B cell (primary cell): ENCODE measurements at regions not wholly inside any gene's neighbourhood (a gene's known extent, or its start where the extent isn't known, plus 50 kb on each side); places are given as distances from the start of the nearest gene placed in this dataset.

ENCODE experiments used
- EZH2 ChIP-seq: IDR thresholded peaks from 2 replicates; pipeline ENCODE4 v1.6.1; 2012; ENCODE audit warnings: borderline replicate concordance, low read depth, mild to moderate bottlenecking, moderate library complexity, low read length; ENCODE audit not compliant: insufficient read depth, poor library complexity, severe bottlenecking
- TF ChIP-seq, protein P1 (sequence below): fragments of 200-600 bp; IDR thresholded peaks from one replicate; pipeline ENCODE4 v1.8.0; 2022; ENCODE audit warnings: antibody characterized with exemption, mild to moderate bottlenecking

DNA sequence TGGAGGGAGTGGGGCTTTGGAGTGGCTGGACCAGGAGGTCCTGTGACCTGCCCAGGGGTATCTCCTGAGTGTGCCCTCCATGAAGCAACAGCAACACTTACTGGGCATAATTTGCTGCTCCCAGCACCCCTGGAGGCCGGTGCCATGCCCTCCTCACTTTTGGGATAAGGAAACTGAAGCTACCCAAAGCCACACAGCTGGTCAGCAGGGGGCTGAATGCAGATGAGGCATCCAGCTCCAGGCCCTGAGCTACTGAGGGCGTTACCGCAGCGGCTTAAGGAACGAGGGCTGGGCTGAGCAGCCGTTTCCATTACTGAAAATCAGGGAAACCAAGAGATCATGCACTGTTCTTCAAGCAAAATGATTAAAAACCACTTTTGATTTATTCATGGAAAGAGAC, 408.9 kb downstream of the GLRX3 start:
- TF ChIP-seq, protein P1, sequence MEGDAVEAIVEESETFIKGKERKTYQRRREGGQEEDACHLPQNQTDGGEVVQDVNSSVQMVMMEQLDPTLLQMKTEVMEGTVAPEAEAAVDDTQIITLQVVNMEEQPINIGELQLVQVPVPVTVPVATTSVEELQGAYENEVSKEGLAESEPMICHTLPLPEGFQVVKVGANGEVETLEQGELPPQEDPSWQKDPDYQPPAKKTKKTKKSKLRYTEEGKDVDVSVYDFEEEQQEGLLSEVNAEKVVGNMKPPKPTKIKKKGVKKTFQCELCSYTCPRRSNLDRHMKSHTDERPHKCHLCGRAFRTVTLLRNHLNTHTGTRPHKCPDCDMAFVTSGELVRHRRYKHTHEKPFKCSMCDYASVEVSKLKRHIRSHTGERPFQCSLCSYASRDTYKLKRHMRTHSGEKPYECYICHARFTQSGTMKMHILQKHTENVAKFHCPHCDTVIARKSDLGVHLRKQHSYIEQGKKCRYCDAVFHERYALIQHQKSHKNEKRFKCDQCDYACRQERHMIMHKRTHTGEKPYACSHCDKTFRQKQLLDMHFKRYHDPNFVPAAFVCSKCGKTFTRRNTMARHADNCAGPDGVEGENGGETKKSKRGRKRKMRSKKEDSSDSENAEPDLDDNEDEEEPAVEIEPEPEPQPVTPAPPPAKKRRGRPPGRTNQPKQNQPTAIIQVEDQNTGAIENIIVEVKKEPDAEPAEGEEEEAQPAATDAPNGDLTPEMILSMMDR, result no peak
- no peak for TF ChIP-seq EZH2
